GM12892 (cell line): ENCODE measurements at regions not wholly inside any gene's neighbourhood (a gene's known extent, or its start where the extent isn't known, plus 50 kb on each side); places are given as distances from the start of the nearest gene placed in this dataset.

ENCODE experiments used
- DNase-seq: peaks from one replicate; pipeline ENCODE4 v3.0.0; 2011; ENCODE audit not compliant: insufficient read length
- FAIRE-seq: peaks from 2 replicates; lab custom pipeline; 2011; peaks lifted over from hg19 to GRCh38; lab: Jason Lieb, UNC
- POLR2A ChIP-seq: IDR thresholded peaks from 2 replicates; pipeline ENCODE4 v1.6.1; 2011; ENCODE audit warnings: low read depth, low read length, control low read depth
- POLR2AphosphoS5 ChIP-seq: IDR thresholded peaks from 2 replicates; pipeline ENCODE4 v1.6.1; 2011; ENCODE audit warnings: low read depth, low read length, control low read depth
- TAF1 ChIP-seq: IDR thresholded peaks from 2 replicates; pipeline ENCODE4 v1.6.1; 2011; ENCODE audit warnings: low read depth, mild to moderate bottlenecking, control low read depth, low read length, borderline replicate concordance

GRCh38 chr13:107822006-107822405 lies 393.3 kb downstream of the LIG4 start:
- TF ChIP-seq POLR2AphosphoS5, result no peak
- no peak for TF ChIP-seq TAF1
- TF ChIP-seq POLR2A, result no peak
- no peak for DNase-seq
- FAIRE-seq, result no peak

- DNase-seq (no peak), FAIRE-seq (no peak)
- no peak for TF ChIP-seq POLR2AphosphoS5
- no peak for TF ChIP-seq POLR2A
- TF ChIP-seq TAF1, result no peak
Measured at GRCh38 chr13:107821492-107821891, 393.8 kb downstream of the LIG4 start.

- TF ChIP-seq TAF1, result no peak
- no peak for TF ChIP-seq POLR2A
- TF ChIP-seq POLR2AphosphoS5, result no peak
- no peak for FAIRE-seq
- no peak for DNase-seq
Measured at GRCh38 chr13:107819071-107819470, 396.3 kb downstream of the LIG4 start.

DNA sequence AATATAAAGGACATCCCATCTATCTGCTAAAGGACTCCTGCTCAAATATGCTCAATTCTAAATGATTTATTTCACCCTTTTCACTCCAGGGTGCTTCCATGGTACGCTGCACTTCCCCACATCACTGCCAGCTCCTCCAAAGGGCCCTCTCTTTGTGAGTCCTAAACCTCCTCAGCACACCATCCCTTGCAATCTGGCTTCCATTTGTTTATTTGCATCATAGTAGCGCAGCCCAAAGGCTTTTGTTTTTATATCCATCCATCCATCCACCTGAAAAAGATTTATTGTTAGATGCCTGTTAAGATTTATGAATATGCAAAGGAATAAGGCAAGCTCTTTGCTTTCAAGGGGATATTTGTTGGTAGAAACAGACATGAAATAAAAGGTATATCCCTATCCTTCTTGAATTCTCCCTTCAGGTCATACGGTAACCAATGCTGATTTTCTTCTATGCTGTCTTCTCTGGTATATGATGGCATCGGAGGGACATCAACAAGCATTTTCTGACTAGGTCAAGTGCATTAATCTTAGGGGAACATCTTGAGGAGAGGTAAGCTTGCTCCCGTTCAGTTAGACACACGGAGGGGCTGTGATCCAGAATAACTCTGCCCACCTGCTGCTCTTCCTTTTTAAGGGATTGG lies 397.6 kb downstream of the LIG4 start:
- TF ChIP-seq POLR2A (no peak), POLR2AphosphoS5 (no peak), TAF1 (no peak)
- DNase-seq (no peak), FAIRE-seq (no peak)

DNA sequence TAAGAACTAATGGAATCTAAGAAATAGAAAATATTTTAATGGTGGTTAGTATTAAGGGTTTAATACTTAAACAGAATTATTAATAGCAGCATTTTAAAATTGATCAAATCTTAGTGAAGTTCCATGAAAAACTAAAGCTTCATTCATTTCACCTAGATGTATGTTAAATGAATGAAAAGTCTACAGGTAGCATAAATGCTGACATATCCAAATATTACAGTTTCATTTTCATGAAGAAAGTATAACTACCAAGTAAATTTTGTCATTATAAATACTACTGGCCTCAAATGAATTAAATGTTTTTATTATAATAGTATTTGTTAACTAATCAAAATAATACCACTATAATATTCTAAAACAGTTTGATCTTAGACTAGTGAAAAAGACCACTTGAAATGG lies 403.3 kb downstream of the LIG4 start:
- no peak for TF ChIP-seq POLR2AphosphoS5
- TF ChIP-seq TAF1, result no peak
- no peak for TF ChIP-seq POLR2A
- no peak for DNase-seq
- no peak for FAIRE-seq

DNA sequence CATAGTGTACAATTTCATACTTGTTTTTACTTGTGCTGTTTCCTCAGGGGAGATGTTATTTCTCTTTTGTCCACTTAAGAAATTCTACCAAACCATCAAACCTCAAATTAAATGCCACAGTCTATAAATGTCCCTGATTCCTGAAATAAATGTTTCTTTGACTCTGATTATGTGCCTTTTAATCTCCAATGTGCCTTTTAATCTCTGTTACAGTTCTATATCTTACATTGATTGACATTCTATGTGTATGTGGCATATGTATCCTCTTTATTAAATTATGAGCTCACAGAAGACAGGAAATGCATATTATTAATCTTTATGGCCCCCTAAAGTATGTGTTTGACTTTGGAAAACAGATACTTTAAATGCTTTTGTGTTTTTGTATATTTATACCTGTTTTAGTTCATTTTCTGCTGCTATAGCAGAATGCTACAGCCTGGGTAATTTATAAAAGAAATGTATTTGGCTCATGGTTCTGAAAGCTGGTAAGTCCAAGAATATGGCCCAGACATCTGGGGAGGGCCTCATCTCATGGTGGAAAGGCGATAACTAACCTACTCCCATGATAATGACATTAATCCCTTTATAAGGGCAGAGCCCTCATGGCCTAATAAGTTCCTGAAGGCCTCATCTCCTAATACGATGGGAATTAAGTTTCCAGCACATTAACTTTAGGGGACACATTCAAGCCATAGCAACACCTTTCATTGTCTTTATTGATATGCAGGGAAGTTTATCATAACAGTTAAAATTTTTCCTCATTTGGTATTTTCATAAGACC lies 403.9 kb downstream of the LIG4 start:
- no peak for TF ChIP-seq POLR2AphosphoS5
- TF ChIP-seq TAF1, result no peak
- FAIRE-seq, result no peak
- DNase-seq, result no peak

DNA sequence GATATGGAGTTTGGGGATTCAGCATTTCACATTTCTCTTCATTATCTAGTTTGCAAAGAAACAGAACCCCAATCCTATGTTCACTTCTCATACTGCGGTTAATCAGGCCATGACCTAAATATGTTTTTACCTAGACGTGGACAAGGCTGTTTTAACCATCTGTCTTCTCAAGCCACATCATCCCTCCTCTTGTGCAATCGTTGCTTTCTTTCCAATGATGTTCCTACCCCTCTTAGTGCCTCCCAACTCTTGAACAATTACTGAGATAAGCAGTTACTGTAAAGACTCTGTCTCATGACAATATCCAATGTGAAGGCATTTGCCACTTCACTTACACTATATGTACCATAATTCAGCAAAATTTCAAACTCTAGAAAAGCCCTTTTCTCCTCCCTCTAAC lies 406.2 kb downstream of the LIG4 start:
- FAIRE-seq (no peak), DNase-seq (no peak)
- TF ChIP-seq POLR2AphosphoS5, result no peak
- no peak for TF ChIP-seq TAF1
- TF ChIP-seq POLR2A, result no peak

GRCh38 chr13:107808389-107808788 lies 406.9 kb downstream of the LIG4 start:
- DNase-seq (no peak), FAIRE-seq (no peak)
- TF ChIP-seq POLR2AphosphoS5 (no peak), TAF1 (no peak), POLR2A (no peak)

GRCh38 chr13:107807306-107808073 lies 407.8 kb downstream of the LIG4 start:
- DNase-seq, result no peak
- FAIRE-seq, result no peak
- no peak for TF ChIP-seq TAF1
- TF ChIP-seq POLR2AphosphoS5, result no peak
- TF ChIP-seq POLR2A, result no peak

DNA sequence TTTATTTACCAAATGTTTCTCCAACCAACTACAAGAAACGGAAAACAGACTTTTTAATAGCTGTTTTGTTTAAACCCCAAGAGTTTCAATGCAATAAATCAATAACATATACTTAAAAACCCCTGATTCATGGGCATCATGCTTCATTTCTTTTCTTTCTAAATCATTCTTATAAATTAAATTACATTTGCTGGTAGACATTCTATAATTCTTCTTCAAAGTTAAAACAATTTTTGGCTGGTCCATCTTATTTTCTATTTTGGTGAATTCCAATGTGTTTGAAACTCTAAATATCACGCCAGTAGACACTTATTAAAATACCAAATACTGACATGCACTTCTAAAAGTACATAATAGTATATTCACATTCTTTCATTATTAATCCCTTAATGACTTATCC lies 408.6 kb downstream of the LIG4 start:
- no peak for TF ChIP-seq POLR2A
- no peak for TF ChIP-seq POLR2AphosphoS5
- TF ChIP-seq TAF1, result no peak
- FAIRE-seq (no peak), DNase-seq (no peak)

GRCh38 chr13:107803822-107804495 lies 411.4 kb downstream of the LIG4 start:
- no peak for TF ChIP-seq POLR2AphosphoS5
- TF ChIP-seq TAF1, result no peak
- TF ChIP-seq POLR2A, result no peak
- DNase-seq, result no peak
- no peak for FAIRE-seq

- DNase-seq (no peak), FAIRE-seq (no peak)
- no peak for TF ChIP-seq TAF1
- no peak for TF ChIP-seq POLR2AphosphoS5
- no peak for TF ChIP-seq POLR2A
Measured at GRCh38 chr13:107801621-107802020, 413.7 kb downstream of the LIG4 start.
